GM18867 (cell line): ENCODE measurements at regions not wholly inside any gene's neighbourhood (a gene's known extent, or its start where the extent isn't known, plus 50 kb on each side); places are given as distances from the start of the nearest gene placed in this dataset.
"Not testable (repeated sequence)": the region's sequence is repeated elsewhere in the genome, so short reads cannot be mapped to it uniquely, and the experiment has no call there.

ENCODE experiments used
- ATAC-seq: cut with Tn5 transposase; IDR thresholded peaks from one replicate; pipeline ENCODE4 v1.9.1; 2021; ENCODE audit warnings: mild to moderate bottlenecking, moderate library complexity; ENCODE audit not compliant: unreplicated experiment

DNA sequence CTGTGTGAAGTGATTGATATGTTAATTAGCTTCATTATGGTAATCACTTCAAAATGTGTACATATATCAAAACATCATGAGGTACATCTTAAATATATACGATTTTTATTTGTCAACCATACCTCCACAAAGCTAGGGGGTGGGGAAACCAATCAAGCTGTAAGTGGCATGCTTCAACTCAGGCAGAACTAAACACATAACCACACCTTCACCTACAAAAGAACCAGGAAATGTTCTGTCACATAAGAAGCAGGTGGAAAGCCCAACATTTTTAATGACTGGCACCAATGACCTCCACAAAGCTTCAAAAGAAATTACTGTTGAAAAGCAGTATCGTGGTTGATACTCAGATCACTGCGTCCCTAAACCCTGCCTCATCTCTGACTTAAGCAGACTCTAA is 867.7 kb upstream of the EEF2KMT start:
- ATAC-seq: no peak

DNA sequence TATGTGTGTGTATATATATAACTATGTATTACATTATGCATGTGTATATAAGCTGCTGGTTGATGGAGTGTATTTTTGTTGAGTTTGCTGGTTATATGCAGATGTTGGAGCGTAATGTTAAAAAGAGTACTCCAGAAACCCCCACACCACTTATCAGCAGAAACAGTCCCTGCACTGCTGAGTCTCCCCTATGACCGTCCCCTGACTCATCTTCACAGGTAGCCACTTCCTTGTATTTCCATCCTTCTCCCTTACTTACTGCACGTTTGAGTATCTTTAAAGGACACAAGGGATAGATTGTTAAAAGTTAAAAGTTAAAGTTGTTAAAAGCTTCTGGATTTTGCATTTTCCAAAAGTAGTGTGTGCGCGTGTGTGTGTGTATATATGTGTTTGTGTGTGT is 853.9 kb upstream of the EEF2KMT start:
- ATAC-seq: no peak

DNA sequence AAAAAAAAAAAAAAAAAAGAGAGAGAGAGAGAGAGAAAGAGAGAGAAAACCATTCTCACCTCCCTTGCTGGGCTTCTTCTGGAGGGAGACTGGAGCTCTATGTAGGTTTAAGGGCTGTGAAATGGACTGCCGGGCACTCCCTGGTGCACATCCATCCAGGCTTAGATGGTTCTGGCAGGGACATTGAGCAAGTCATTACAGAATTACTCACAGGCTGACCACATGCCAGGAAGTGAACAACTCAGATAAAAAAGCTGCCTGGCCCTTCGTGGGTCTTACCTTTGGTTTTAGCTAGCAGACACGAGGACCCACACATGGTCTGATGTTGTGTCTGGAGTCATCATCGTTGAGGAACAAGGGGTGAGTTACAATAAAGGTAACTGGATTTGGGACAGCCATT is 847.4 kb upstream of the EEF2KMT start:
- no peak for ATAC-seq

DNA sequence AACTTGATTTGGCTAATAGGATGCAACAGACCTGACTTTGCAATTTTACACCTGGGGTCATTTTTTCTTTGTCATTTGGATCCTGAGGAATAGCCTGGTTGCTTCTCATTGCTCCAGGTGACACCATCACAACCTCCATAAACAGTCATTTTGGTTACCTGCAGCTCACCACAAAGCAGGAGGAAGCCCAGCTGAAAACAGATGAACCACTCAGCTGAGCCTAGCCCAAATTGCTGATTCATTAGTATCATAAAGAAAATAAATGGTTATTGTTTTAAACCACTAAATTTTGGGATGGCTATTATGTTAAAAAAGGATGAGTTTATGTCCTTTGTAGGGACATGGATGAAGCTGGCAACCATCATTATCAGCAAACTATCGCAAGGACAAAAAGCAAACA is 841.0 kb upstream of the EEF2KMT start:
- ATAC-seq: no peak

DNA sequence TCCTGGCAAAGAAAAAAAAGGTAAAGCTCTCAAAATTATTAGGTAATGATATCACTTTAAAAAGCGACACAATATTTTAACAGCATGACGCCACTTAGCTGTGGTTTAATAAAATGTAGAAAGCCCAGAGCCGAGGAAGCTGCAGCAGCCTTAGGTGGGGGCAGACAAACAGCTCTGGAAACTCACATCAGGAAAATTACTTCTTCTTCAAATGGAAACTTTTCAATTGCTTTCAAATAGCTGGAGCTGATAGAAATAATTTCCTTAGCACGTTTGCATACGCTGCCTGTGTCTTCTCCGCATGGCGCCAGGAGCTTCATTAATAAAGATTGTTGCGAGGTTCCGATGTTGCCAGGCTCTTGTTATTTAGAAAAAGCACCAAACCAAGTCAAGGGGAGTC is 835.3 kb upstream of the EEF2KMT start:
- no peak for ATAC-seq

DNA sequence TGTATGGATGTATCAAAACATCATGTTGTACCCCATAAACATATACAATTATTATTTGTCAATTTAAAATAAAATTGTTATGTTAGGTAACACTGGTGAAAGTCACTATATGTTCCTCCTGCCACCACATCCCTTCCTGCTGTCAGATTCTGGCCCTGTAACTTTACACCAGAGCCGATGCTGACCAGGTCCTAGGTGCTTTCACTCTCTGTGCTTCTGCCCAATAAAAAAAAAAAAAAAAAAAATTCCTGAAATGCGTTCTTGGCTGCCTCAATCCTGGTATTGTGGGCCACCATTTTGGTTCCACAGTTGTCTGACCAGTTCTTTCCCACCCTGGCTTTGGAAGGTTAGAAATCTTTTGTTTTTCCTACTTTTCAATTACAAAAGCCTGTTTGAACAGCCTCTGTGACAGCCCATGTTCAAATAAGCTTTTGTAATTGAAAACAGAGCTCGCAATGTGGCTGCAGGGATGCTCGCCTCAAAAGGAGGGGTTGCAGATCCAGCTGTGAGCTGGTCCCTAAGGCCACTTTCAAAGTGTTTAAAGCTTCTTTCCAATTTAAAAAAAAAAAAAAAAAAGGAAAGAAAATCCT is 831.0 kb upstream of the EEF2KMT start:
- ATAC-seq: no peak

DNA sequence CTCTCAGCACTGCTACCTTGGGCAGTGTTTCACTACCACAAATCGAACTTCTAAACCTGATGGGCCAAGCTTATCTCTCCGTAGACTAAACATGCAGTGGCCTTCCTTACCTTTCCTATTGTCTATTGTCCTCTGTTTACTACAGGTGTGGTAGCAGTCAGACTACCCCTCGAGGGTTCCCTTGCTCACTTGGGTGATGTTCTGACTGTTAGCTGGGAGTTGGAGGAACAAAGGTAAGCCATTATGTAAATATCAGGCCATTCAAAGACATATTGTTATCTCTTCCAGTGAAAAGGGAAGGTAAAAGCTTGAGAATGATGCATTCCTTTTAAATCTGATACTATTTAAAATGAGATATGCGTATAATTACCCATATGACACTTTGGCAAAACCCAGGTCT is 828.3 kb upstream of the EEF2KMT start:
- no peak for ATAC-seq

DNA sequence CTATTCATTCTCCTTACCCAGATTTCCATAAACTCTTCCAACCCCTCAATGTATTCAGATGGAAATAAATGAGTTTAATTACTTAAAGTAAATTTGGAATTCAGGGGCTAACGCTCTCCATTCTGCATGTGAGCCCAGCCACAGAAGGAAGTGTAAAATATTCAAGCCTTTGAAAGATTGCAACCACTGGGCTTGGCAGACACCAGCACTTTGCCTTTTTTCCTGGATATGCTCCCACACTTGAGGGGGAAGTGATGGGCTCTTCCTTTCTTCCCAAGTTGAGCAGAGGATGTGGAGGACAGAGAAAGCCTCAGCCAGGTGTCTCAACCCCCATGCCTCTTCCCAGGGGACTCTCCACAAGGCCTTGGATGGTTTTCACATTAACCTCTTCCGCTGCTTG is 825.1 kb upstream of the EEF2KMT start:
- ATAC-seq: no peak

DNA sequence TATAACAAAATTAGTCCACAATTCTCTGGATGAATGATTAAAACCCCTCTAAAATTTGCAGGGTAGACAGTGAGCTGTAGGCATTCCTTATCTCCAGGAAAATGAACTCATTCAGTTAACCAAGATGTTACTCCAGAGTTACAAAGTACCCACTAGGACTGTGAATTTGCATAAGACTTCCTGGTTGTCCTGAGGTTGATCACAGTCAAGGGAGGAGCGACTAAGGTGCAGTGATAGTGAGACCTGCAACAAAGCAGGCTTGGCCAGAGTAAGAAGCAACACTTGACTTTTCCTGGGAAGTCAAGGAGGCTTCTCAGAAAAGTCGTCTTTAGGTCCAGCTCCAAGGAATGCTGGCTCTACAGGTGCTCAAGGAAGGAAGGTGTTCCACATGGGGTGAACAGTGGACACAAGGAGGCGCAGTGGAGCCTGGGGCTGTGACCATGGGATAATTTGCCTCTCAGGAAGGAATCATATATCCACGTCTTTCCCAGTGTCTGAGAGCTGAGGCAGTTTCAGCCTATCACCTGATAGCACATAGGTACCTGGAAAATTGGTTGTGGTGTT is 821.1 kb upstream of the EEF2KMT start:
- ATAC-seq: no peak

DNA sequence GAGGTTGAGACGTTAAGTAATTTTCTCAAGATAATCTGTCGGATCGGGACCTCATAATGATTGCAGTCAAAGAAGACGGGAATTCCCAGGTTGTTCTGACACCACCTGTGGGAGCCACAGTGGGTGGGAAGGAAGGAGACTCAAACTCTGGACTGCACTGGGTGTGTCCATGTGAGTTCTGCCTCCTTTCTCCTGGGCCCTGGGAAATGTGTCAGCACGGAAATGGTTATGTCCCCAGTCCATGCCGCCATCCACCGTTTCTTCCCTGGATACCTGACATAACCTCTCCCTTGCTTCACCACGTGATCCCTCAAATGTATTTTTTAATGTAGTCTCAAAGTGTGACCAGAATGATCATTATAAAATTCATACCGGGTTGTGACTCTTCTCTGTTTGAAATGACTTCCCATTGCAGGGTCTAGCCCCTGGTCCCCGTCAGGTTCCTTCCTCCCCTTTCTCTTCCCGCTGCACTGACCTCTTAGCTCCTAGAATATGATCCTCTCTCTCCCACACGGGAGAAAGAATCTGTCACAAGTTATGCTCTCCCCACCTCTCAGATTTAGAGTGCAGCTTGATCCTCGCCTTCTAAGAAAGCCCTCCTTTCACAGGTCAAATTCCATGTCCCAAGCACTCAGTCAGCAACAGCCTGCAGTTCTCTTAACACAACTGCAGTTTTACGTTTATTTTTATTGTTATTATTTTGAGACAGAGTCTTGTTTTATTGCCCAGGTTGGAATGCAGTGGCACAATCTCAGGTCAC is 820.0 kb upstream of the EEF2KMT start:
- ATAC-seq: no peak

DNA sequence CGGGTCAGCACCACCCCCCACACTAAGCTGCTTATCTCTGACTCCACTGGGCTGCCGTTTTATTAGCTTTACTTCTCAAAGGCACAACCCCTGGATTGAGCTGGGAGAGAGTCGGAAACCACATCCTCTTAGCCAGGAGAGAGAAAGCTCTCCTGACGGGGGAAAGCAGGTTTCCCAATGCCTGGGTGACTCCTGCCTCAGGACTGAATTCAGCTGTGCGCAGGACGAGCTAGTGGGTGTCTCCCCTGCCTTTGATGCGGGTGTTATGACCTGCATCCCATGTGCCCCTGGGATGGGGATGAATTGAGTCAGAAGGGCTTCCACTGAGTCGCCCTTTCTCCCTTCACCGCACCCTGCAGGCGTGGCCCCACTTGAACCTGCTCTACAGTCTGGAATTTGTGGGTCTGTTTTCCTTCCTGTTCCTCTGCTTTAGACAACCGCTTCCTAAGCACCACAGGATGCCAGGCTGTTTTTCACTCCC is 819.2 kb upstream of the EEF2KMT start:
- ATAC-seq: no peak

DNA sequence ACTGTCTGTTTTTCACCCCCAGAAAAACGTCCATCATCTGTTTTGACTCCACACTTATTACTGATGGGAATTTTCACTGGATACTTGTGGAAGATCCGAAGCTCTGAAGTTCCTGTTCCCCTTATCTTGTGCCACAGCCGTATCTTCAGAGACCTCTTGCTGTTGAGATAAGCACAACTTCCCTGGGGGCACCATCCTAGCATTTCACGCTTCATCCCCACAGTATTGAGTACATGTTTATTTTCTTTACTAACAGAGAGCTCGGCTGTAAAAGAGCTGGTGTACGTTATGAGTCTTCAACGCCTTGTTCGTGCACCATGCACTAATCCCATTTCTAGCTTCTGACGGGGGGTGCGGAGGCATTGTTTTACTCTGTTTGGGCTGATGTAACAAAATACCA is 813.6 kb upstream of the EEF2KMT start:
- ATAC-seq: no peak

DNA sequence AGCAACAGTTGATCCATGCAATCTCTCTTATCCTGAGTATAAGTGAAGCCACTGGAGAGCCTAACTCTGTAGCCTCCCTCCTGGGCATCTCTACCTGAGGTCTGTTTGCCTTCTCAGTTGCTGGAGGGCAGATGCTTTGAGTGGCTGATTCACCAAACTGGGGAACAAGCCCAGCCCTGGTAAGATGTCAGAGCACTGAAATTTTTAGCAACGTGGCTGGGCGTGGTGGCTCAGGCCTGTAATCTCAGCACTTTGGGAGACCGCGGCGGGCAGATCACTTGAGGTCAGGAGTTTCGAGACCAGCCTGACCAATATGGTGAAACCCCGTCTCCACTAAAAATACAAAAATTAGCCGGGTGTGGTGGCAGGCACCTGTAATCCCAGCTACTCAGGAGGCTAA is 812.0 kb upstream of the EEF2KMT start:
- not testable (repeated sequence) for ATAC-seq

DNA sequence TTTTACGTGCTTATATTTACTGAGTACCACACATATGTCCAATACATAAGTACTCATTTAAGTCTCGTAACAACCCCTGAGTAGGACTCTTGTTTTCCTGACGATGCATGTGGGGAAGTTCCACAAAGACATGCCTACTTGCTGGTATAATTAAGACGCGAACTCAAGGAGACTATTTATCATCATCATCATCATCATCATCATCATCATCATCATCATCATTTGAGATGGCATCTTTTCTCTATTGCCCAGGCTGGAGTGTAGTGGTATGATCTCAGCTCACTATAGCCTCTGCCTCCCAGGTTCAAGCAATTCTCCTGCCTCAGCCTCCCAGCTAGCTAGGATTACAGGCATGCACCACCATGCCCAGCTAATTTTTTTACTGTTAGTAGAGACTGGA is 809.9 kb upstream of the EEF2KMT start:
- no peak for ATAC-seq

DNA sequence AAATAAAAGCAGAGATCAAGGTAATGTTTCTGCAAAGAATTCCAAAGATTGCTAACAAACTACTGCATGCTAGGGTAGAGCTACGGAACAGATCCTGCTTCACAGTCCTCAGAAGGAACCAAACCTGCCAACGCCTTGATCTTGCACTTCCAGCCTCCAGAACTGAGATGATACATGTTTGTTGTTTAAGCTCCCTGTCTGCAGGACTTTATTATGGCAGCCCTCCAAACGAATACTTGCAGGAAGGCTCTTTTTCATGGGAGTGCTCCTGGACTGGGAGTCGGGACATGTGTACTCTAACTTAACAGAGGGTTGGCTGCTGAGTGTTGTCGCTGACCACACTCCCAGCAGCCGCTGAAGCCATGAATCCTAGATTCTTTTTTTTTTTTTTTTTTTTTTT is 808.8 kb upstream of the EEF2KMT start:
- no peak for ATAC-seq

DNA sequence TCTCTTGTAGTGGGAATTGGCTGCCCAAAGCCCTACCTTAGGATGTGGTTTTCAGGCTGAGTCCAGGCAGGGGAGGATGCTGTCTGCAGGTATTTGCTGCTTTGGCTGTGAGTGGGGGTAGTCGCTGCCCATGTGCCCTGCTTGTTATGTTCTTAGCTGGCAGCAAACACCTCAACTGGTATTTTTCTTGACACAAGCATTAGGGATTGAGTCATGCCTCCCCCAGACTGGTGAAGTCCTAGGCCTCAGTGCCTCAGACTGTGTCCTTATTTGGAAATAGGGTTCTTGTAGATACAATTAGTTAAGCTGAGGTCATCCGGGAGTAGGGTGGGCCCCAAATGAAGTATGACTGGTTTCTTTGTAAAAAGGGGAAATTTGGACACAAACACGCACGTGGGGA is 808.3 kb upstream of the EEF2KMT start:
- ATAC-seq: no peak

DNA sequence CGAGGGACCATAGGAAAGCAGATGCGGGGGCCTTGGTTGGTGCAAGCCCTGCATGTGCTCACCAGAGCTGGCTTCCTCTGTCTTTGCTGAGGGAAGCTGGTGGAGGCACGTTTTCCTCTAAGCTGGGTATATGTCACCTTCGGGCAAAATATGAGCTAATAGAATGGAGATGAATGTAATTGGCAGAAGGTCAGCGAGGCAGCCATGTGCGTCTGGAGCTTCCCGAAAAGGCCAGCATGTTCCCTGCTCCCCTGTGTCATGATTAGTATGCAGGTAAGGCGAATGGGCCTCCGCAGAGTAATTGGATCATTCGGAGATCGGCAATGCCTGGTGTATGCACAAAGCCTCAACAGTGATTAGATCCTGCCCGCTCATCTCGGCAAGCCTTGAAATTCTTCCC is 806.2 kb upstream of the EEF2KMT start:
- no peak for ATAC-seq

DNA sequence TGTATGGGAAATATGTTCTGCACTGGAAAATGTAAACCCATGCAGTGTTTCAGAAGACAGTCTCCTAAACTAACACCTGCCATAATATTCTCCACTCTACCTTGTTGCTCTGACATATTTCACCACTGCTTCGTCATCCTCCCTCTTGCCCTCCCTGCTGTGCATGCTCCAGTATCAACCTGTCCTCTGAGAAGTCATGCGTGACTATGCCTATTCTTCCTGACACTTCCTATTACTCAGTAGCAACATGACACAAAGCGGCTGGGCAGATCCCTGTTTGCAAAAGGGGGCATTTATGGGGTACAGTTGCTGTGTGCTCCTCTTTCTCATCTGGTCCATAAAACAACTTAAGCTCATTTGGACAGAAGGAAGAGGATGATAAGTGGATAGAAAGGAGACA is 805.6 kb upstream of the EEF2KMT start:
- no peak for ATAC-seq

DNA sequence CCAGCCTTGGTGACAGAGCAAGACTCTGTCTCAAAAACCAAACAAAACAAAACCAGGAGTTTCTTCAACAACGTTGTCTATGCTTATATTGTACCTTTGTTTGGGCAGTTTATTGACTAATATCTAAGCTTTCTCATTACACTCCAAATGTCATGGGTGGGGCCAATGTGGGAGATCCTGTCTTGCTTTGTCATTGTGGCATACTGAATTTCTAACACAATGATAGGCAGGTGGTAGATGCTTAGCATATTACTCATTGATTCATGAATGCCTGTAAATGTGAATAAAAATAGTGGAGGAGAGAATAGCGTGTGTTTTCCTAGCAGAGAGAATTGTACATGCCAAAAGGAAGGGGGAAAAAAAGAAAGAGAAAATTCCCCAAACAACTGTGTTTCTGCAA is 802.5 kb upstream of the EEF2KMT start:
- ATAC-seq: no peak

DNA sequence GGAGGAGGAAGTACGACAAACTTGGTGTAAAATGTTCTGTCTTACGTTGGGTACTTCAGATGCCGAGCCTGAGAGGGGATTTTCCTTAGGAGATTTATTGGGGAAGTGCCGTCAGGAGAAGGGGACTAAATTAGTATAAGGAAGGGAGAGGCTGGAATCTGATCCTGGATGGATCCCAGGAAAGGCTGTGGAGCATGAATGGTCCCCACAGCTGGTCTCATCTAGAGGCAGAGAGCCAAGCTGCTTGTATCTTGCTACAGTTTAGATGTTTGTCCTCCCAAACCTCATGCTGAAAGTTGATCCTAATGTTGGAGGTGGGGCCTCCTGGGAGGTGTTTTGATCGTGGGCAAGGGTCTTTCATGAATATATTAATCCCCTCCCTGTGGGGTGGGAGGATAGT is 798.4 kb upstream of the EEF2KMT start:
- ATAC-seq: no peak

DNA sequence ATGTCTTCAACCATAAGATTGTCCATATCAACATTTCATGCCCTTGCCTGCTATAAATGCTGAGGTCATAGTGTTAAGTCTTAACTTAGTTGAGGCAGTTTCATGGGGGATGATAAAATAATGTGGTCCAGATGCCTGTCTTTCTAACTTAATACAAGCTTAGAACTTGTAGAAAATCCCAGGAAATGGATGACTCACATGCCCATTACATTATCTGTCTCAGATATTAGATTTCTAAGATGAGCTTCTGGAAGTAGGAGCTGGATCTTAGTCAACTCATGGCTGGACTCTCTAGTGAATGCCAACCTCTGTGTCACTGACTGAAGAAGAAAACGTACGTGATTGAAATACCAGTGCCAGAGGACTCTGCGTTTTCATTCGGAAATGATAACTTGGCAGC is 797.5 kb upstream of the EEF2KMT start:
- ATAC-seq: no peak

DNA sequence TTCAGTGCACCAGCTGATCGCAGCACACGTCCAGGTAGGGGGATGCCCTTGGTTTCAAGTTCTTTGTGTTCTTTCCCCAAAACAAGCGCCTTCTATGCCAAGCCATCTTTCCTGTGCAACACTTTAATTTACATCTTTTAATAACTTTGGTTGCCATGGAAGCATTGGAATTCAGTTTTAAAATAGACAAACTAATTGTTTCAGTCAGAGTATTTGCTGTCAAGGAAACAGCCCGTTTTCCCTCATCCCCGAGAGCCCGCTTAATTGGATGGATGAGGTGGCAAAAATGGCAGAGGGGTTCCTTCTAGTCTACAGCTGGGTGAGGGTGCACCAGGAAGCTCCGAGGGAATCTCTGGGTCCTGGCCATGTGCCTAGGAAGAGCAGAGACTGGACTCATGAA is 793.7 kb upstream of the EEF2KMT start:
- no peak for ATAC-seq

DNA sequence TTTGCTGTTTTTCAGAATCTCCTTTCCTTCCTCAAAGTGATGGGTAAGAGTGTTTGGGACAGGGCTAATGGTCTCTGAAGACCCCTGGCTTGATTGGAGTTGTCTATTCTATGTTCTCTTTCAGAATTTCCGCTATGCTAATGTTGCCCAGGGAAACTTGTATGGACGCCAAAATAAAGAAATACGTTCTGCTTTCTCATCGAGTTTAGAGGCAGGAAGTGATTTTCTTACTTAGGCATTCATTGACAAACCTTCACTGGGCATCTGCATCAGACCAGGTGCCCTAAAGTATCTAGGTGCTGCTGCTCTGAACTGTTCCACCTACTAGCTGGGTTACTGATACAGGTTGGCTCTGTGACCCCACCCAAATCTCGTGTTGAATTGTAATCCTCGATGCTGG is 787.9 kb upstream of the EEF2KMT start:
- ATAC-seq: no peak
